Esophagus squamous epithelium (tissue), 5 donors: ENCODE measurements at regions not wholly inside any gene's neighbourhood (a gene's known extent, or its start where the extent isn't known, plus 50 kb on each side); places are given as distances from the start of the nearest gene placed in this dataset.

Experiments
- DNase-seq: peaks from one replicate; lab custom pipeline; 2025; lab: John Stamatoyannopoulos, UW
- H3K27ac ChIP-seq, 4 donors: fragments of 200-600 bp; sonication (generic); one replicate each; pipeline ENCODE4 v1.5.1; 2016 to 2019; ENCODE audit warnings: mild to moderate bottlenecking in 1 of 4
- H3K27me3 ChIP-seq, 4 donors: fragments of 200-600 bp; sonication (generic); 1 replicate in 3 of 4; 2 replicates in 1 of 4; pipeline versions ENCODE4 v1.5.1 to v1.6.0; 2017 to 2021; ENCODE audit warnings: antibody characterized with exemption in 1 of 4
- H3K36me3 ChIP-seq, 3 donors: fragments of 200-600 bp; sonication (generic); one replicate each; pipeline ENCODE4 v1.5.1; 2016 to 2019
- H3K4me1 ChIP-seq, 3 donors: fragments of 200-600 bp; sonication (generic); one replicate each; pipeline ENCODE4 v1.5.1; 2017 to 2019
- H3K4me3 ChIP-seq, 4 donors: fragments of 200-600 bp; sonication (generic); 1 replicate in 3 of 4; 2 replicates in 1 of 4; pipeline ENCODE4 v1.5.1; 2016 to 2019; ENCODE audit warnings: mild to moderate bottlenecking in 2 of 4, moderate library complexity in 1 of 4
- H3K9me3 ChIP-seq, 3 donors: fragments of 200-600 bp; sonication (generic); one replicate each; pipeline ENCODE4 v1.5.1; 2016 to 2019
- CTCF ChIP-seq, 6 experiments: fragments of 450-650 bp in 4 of 6; fragments of 200-600 bp in 2 of 6; sonication (generic) in 2 of 6; IDR thresholded peaks; one replicate each; pipeline ENCODE4 v1.5.1; 2016 to 2019; ENCODE audit warnings: antibody characterized with exemption in 6 of 6, mild to moderate bottlenecking in 4 of 6, moderate library complexity in 4 of 6
- POLR2A ChIP-seq, 4 donors: fragments of 450-650 bp; IDR thresholded peaks; one replicate each; pipeline ENCODE4 v1.6.1; 2017; ENCODE audit warnings: antibody characterized with exemption in 4 of 4, mild to moderate bottlenecking in 4 of 4, moderate library complexity in 3 of 4
- WGBS, 2 donors: methylation state at CpG; one replicate each; pipeline ENCODE4 v1.1.5; 2018; 5-methylcytosine and 5-hydroxymethylcytosine counted together
- intact Hi-C: fragments of 100-400 bp; cut with DNase I; formaldehyde crosslinking; loops from one replicate; pipeline ENCODE4 v1.15.0; 2022
- donor health status: DM: yes; HTN: yes; CAD: no.

DNA sequence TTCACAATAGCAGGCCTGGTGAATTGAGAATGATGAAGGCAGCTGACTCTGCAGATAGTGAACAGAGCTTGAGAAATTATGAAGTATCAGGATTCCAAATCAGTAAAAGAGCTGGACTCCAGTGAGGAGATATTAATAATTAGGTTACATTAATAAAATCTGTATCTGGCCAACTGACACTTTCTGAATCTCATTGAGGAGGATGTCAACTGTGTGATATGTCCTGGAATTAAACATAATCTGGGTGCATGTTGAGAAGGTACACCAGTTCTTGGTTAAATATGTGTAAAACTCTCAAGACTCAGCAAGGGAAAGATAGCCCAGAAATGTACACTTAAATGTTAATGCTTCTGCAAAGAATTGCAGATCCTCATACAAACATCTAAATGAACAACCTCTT lies 177.8 kb upstream of the SFRP2 start:
- Histone ChIP-seq H3K27ac (no peak overlapping the region), H3K4me3 (no peak overlapping the region), H3K36me3 (no peaks in the 10 kb centered on the region), H3K4me1 (peaks cover 0 to 16% (median 7%) of the 10 kb centered on the region in 3 donors), H3K27me3 (no peaks in the 10 kb centered on the region), H3K9me3 (no peaks in the 10 kb centered on the region)
- intact Hi-C loops, result no loop called here
- no peak for TF ChIP-seq POLR2A (IDR thresholded peaks at IDR 0.05)
- no peak for TF ChIP-seq CTCF (IDR thresholded peaks at IDR 0.05)
- no peak for DNase-seq

- peak overlapping the region in 1 of 4 donors; percentile 7 for H3K27ac ChIP-seq
- H3K4me3 ChIP-seq, result no peak overlapping the region
- intact Hi-C loops, result no loop called here
- peaks cover 0 to 4% (median 0%) of the 10 kb centered on the region in 3 donors for H3K9me3 ChIP-seq
- H3K36me3 ChIP-seq, result no peaks in the 10 kb centered on the region
- no peak for DNase-seq
- WGBS, 2 donors, result 39 to 43% methylated on average over 3 of the region's 3 CpGs
- no peak for TF ChIP-seq CTCF (IDR thresholded peaks at IDR 0.05)
- peaks cover 0 to 16% (median 7%) of the 10 kb centered on the region in 3 donors for H3K4me1 ChIP-seq
- no peaks in the 10 kb centered on the region for H3K27me3 ChIP-seq
Observed at GRCh38 chr4:153963216-153963615, 174.3 kb upstream of the SFRP2 start.

GRCh38 chr4:153962311-153963039 lies 173.6 kb upstream of the SFRP2 start:
- Histone ChIP-seq H3K4me3 (no peak overlapping the region), H3K36me3 (no peaks in the 10 kb centered on the region), H3K27ac (peak overlapping the region in 1 of 4 donors; percentile 7), H3K27me3 (no peaks in the 10 kb centered on the region), H3K4me1 (peaks cover 0 to 16% (median 7%) of the 10 kb centered on the region in 3 donors), H3K9me3 (peaks cover 0 to 4% (median 0%) of the 10 kb centered on the region in 3 donors)
- no peak for TF ChIP-seq POLR2A (IDR thresholded peaks at IDR 0.05)
- no peak for TF ChIP-seq CTCF (IDR thresholded peaks at IDR 0.05)
- DNase-seq, result no peak
- 66 to 84% methylated on average over 5 of the region's 5 CpGs for WGBS, 2 donors
- intact Hi-C loops, result no loop called here

DNA sequence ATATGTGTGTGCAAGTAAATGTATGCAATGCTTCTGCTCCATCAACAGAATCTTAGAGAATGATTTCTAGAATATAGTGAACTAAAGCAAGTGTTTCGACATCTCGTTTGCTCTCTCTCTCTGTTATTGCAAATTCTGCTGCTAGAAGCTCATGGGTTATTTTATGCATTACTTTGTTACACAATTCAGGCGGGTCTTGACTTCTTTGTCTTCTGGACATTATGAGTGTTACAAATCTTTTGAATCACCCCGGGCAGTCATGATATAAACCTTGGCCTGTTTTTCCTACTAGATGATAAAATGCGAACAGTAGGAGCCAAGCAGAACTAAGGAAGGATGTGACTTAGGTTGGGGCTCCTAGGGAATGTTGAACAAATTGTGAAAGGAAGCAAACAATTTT lies 166.4 kb upstream of the SFRP2 start:
- peaks cover 0 to 4% (median 0%) of the 10 kb centered on the region in 3 donors for H3K9me3 ChIP-seq
- TF ChIP-seq CTCF (IDR thresholded peaks at IDR 0.05) (no peak), POLR2A (IDR thresholded peaks at IDR 0.05) (no peak)
- 76 to 78% methylated on average over 5 of the region's 5 CpGs for WGBS, 2 donors
- intact Hi-C loops, result no loop called here
- H3K4me1 ChIP-seq, result no peaks in the 10 kb centered on the region
- no peak overlapping the region for H3K4me3 ChIP-seq
- DNase-seq, result no peak
- H3K36me3 ChIP-seq, result no peaks in the 10 kb centered on the region
- H3K27me3 ChIP-seq, result no peaks in the 10 kb centered on the region
- H3K27ac ChIP-seq, result no peak overlapping the region

- Histone ChIP-seq H3K27ac (no peak overlapping the region), H3K4me1 (no peaks in the 10 kb centered on the region), H3K4me3 (no peak overlapping the region), H3K9me3 (peaks cover 0 to 4% (median 0%) of the 10 kb centered on the region in 3 donors), H3K36me3 (no peaks in the 10 kb centered on the region), H3K27me3 (no peaks in the 10 kb centered on the region)
- intact Hi-C loops, result no loop called here
- TF ChIP-seq POLR2A (IDR thresholded peaks at IDR 0.05), result no peak
- no peak for TF ChIP-seq CTCF (IDR thresholded peaks at IDR 0.05)
- 86 to 87% methylated on average over 3 of the region's 3 CpGs for WGBS, 2 donors
- DNase-seq, result no peak
Observed at GRCh38 chr4:153954654-153955053, 165.8 kb upstream of the SFRP2 start.
